Heart left ventricle (tissue), 16 donors: ENCODE measurements at regions not wholly inside any gene's neighbourhood (a gene's known extent, or its start where the extent isn't known, plus 50 kb on each side); places are given as distances from the start of the nearest gene placed in this dataset.

Experiments used
- ATAC-seq, 4 donors: fragments of 200-7000 bp; cut with Tn5 transposase; one replicate each; pipeline ENCODE4 v1.9.1; 2020 to 2022; ENCODE audit warnings: moderate library complexity in 4 of 4, mild to moderate bottlenecking in 3 of 4, moderate number of reproducible peaks in 1 of 4
- DNase-seq, 5 donors: peaks; one replicate each; pipeline ENCODE4 v3.0.0-alpha.2; 2020
- H3K27ac ChIP-seq, 12 donors: fragments of 200-600 bp; sonication (generic) in 4 of 12; one replicate each; pipeline versions ENCODE4 v1.5.0 to v1.8.0; 2016 to 2022; ENCODE audit warnings: mild to moderate bottlenecking in 2 of 12
- H3K27me3 ChIP-seq, 9 donors: fragments of 200-600 bp; sonication (generic) in 2 of 9; one replicate each; pipeline versions ENCODE4 v1.5.1 to v1.8.0; 2016 to 2022; ENCODE audit warnings: mild to moderate bottlenecking in 3 of 9
- H3K36me3 ChIP-seq, 9 donors: fragments of 200-600 bp; sonication (generic) in 2 of 9; one replicate each; pipeline versions ENCODE4 v1.5.0 to v1.8.0; 2018 to 2022; ENCODE audit warnings: mild to moderate bottlenecking in 2 of 9
- H3K4me1 ChIP-seq, 12 donors: fragments of 200-600 bp; sonication (generic) in 4 of 12; one replicate each; pipeline versions ENCODE4 v1.5.0 to v1.8.0; 2016 to 2022; ENCODE audit warnings: mild to moderate bottlenecking in 3 of 12
- H3K4me3 ChIP-seq, 12 donors: fragments of 200-600 bp; sonication (generic) in 4 of 12; one replicate each; pipeline versions ENCODE4 v1.5.0 to v1.8.0; 2017 to 2022; ENCODE audit warnings: mild to moderate bottlenecking in 9 of 12, moderate library complexity in 4 of 12
- H3K9me3 ChIP-seq, 12 donors: fragments of 200-600 bp; sonication (generic) in 4 of 12; one replicate each; pipeline versions ENCODE4 v1.5.0 to v1.8.0; 2016 to 2022; ENCODE audit warnings: mild to moderate bottlenecking in 1 of 12
- POLR2A ChIP-seq, 2 donors: fragments of 450-650 bp; IDR thresholded peaks; one replicate each; pipeline ENCODE4 v1.6.1; 2017; ENCODE audit warnings: antibody characterized with exemption in 2 of 2, mild to moderate bottlenecking in 2 of 2, moderate library complexity in 2 of 2
- WGBS, 4 donors: extraction: QIAGEN DNeasy Blood & Tissue Kit in 2 of 4; methylation state at CpG; one replicate each; pipeline versions ENCODE4 v1.1.5 to v1.1.7; 2013 to 2018; 5-methylcytosine and 5-hydroxymethylcytosine counted together
- intact Hi-C, 10 donors: fragments of 100-400 bp; cut with DNase I; formaldehyde crosslinking; loops; one replicate each; pipeline versions ENCODE4 v1.11.1 to v1.14.2; 2022
- TF ChIP-seq, protein P1 (sequence below), 12 donors: fragments of 200-600 bp; sonication (generic) in 4 of 12; IDR thresholded peaks; one replicate each; pipeline versions ENCODE4 v1.5.0 to v1.8.0; 2018 to 2022; ENCODE audit warnings: antibody characterized with exemption in 12 of 12, mild to moderate bottlenecking in 5 of 12
- donor health status: ischemic (EF 13 %, LVEDD 7.1; RV severe dilation, severe dysfunction).
- donor health status: healthy with polysubstance abuse.
- donor health status: DM: no; HTN: yes; CAD: no.
- donor health status: DM: no; HTN: no; CAD: no.
- donor health status: ischemic (EF 25% LVEDD 6.9; RV normal size, moderate dysfunction).
- donor health status: ischemic (EF 25% LVEDD 5.7; RV mildly dilated, moderate dysfunction).
- donor health status: healthy.
- donor health status: DM: yes; HTN: yes; CAD: no.
- donor health status: ischemic (EF 35%, LVEDD 5.7; RV mildly dilated, moderate dysfunction).
- donor health status: nonischemic (EF 11% LVEDD 7.7; RV severe dilation, severe dysfunction).
- donor health status: DM: yes; HTN: yes; CAD: no.
- donor health status: PGD.
- donor health status: ischemic (EF 29% LVEDD 5.4; RV normal size, mild dysfunction).
- donor health status: nonischemic (EF 23%, LVEDD 6.1; RV moderate dilation, normal function).

DNA sequence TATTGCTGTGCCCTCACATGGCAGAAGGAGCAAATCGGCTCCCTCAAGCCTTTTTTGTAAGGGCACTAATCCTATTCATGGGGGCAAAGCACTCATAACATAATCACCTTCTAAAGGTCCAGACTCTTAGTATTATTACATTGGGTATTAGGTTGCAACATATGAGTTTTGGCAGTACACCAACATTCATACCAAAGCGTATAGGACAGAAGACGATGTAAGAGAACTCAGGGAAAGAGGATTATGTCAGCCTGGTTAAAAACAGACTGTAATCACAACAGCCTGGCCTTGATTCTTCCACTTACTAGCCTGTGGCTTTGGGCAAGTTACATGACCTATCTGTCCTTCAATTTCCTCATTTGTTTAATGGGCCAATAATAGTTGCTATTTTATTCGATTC lies 828.5 kb upstream of the NECTIN3 start:
- no peaks in the 10 kb centered on the region for H3K27me3 ChIP-seq
- no peaks in the 10 kb centered on the region for H3K36me3 ChIP-seq
- ATAC-seq (no peak), DNase-seq (no peak)
- intact Hi-C loops = no loop called here
- 66 to 70% (median 68%) methylated on average over 4 of the region's 4 CpGs for WGBS, 4 donors
- no peak overlapping the region for H3K4me3 ChIP-seq
- peaks cover 0 to 3% (median 0%) of the 10 kb centered on the region in 12 donors for H3K9me3 ChIP-seq
- TF ChIP-seq, protein P1, sequence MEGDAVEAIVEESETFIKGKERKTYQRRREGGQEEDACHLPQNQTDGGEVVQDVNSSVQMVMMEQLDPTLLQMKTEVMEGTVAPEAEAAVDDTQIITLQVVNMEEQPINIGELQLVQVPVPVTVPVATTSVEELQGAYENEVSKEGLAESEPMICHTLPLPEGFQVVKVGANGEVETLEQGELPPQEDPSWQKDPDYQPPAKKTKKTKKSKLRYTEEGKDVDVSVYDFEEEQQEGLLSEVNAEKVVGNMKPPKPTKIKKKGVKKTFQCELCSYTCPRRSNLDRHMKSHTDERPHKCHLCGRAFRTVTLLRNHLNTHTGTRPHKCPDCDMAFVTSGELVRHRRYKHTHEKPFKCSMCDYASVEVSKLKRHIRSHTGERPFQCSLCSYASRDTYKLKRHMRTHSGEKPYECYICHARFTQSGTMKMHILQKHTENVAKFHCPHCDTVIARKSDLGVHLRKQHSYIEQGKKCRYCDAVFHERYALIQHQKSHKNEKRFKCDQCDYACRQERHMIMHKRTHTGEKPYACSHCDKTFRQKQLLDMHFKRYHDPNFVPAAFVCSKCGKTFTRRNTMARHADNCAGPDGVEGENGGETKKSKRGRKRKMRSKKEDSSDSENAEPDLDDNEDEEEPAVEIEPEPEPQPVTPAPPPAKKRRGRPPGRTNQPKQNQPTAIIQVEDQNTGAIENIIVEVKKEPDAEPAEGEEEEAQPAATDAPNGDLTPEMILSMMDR (IDR thresholded peaks at IDR 0.05) = no peak
- H3K27ac ChIP-seq = no peak overlapping the region
- no peaks in the 10 kb centered on the region for H3K4me1 ChIP-seq

- Histone ChIP-seq H3K36me3 (no peaks in the 10 kb centered on the region), H3K4me1 (no peaks in the 10 kb centered on the region), H3K27ac (no peak overlapping the region), H3K27me3 (no peaks in the 10 kb centered on the region), H3K4me3 (no peak overlapping the region), H3K9me3 (no peaks in the 10 kb centered on the region)
- intact Hi-C loops = no loop called here
- DNase-seq (no peak), ATAC-seq (no peak)
- 29 to 39% (median 33%) methylated on average over 2 of the region's 2 CpGs for WGBS, 4 donors
- TF ChIP-seq, protein P1 (IDR thresholded peaks at IDR 0.05) = no peak
- TF ChIP-seq POLR2A (IDR thresholded peaks at IDR 0.05) = no peak
Observed at GRCh38 chr3:110246796-110247376, 824.7 kb upstream of the NECTIN3 start.

GRCh38 chr3:110248666-110249065 lies 823.0 kb upstream of the NECTIN3 start:
- no peak for ATAC-seq
- H3K27ac ChIP-seq = no peak overlapping the region
- no peaks in the 10 kb centered on the region for H3K27me3 ChIP-seq
- no peak overlapping the region for H3K4me3 ChIP-seq
- TF ChIP-seq, protein P1 (IDR thresholded peaks at IDR 0.05) = no peak
- no peak for TF ChIP-seq POLR2A (IDR thresholded peaks at IDR 0.05)
- H3K36me3 ChIP-seq = no peaks in the 10 kb centered on the region
- 68 to 80% (median 74%) methylated on average over 1 of the region's 1 CpG for WGBS, 4 donors
- H3K9me3 ChIP-seq = no peaks in the 10 kb centered on the region
- no peak for DNase-seq
- H3K4me1 ChIP-seq = no peaks in the 10 kb centered on the region
- intact Hi-C loops = no loop called here

- no peaks in the 10 kb centered on the region for H3K4me1 ChIP-seq
- ATAC-seq (no peak), DNase-seq (no peak)
- no peaks in the 10 kb centered on the region for H3K36me3 ChIP-seq
- TF ChIP-seq, protein P1 (IDR thresholded peaks at IDR 0.05) = no peak
- TF ChIP-seq POLR2A (IDR thresholded peaks at IDR 0.05) = no peak
- intact Hi-C loops = no loop called here
- H3K27me3 ChIP-seq = no peaks in the 10 kb centered on the region
- no peak overlapping the region for H3K27ac ChIP-seq
- WGBS, 4 donors = 75 to 83% (median 75%) methylated on average over 2 of the region's 2 CpGs
- H3K9me3 ChIP-seq = no peaks in the 10 kb centered on the region
- H3K4me3 ChIP-seq = no peak overlapping the region
Observed at GRCh38 chr3:110253794-110254193, 817.8 kb upstream of the NECTIN3 start.
